Subcutaneous abdominal adipose tissue (tissue), 5 donors: ENCODE measurements at regions not wholly inside any gene's neighbourhood (a gene's known extent, or its start where the extent isn't known, plus 50 kb on each side); places are given as distances from the start of the nearest gene placed in this dataset.
"Not testable (repeated sequence)": the region's sequence is repeated elsewhere in the genome, so short reads cannot be mapped to it uniquely, and the experiment has no call there.

Experiments used
- H3K27ac ChIP-seq: one replicate; pipeline ENCODE4 v1.7.0; 2013; ENCODE audit warnings: low read depth, mild to moderate bottlenecking, inconsistent platforms, low read length, moderate library complexity
- H3K27me3 ChIP-seq, 5 donors: one replicate each; pipeline ENCODE4 v1.7.0; 2013; ENCODE audit warnings: low read length in 5 of 5, inconsistent platforms in 1 of 5; ENCODE audit not compliant: control insufficient read depth in 5 of 5, insufficient read depth in 4 of 5
- H3K36me3 ChIP-seq, 5 donors: one replicate each; pipeline ENCODE4 v1.7.0; 2013; ENCODE audit warnings: low read length in 5 of 5; ENCODE audit not compliant: control insufficient read depth in 5 of 5, insufficient read depth in 5 of 5
- H3K4me1 ChIP-seq, 5 donors: one replicate each; pipeline ENCODE4 v1.7.0; 2013; ENCODE audit warnings: low read length in 5 of 5, mild to moderate bottlenecking in 3 of 5, moderate library complexity in 1 of 5; ENCODE audit not compliant: control insufficient read depth in 5 of 5, insufficient read depth in 5 of 5
- H3K4me3 ChIP-seq, 5 donors: one replicate each; pipeline ENCODE4 v1.7.0; 2013; ENCODE audit warnings: low read length in 5 of 5, low read depth in 1 of 5
- H3K9ac ChIP-seq, 5 donors: one replicate each; pipeline ENCODE4 v1.7.0; 2013; ENCODE audit warnings: low read length in 5 of 5, mild to moderate bottlenecking in 4 of 5, moderate library complexity in 3 of 5
- H3K9me3 ChIP-seq, 5 donors: one replicate each; pipeline ENCODE4 v1.7.0; 2013; ENCODE audit warnings: low read length in 5 of 5; ENCODE audit not compliant: control insufficient read depth in 5 of 5
- donor health status: healthy.
- donor health status: healthy.
- donor health status: healthy.
- donor health status: healthy.
- donor health status: healthy.

GRCh38 chr5:114123654-114124053 is 238.2 kb upstream of the KCNN2 start:
- no peak overlapping the region for H3K9ac ChIP-seq
- H3K36me3 ChIP-seq: no peaks in the 10 kb centered on the region
- no peak overlapping the region for H3K27ac ChIP-seq
- H3K4me3 ChIP-seq: no peak overlapping the region
- H3K4me1 ChIP-seq: no peaks in the 10 kb centered on the region
- no peaks in the 10 kb centered on the region for H3K9me3 ChIP-seq
- H3K27me3 ChIP-seq: no peaks in the 10 kb centered on the region

GRCh38 chr5:114146398-114146797 is 215.5 kb upstream of the KCNN2 start:
- H3K27me3 ChIP-seq: no peaks in the 10 kb centered on the region
- H3K4me3 ChIP-seq: no peak overlapping the region
- peaks cover 0 to 11% (median 9%) of the 10 kb centered on the region in 5 donors for H3K9me3 ChIP-seq
- no peak overlapping the region for H3K27ac ChIP-seq
- no peak overlapping the region for H3K9ac ChIP-seq
- H3K36me3 ChIP-seq: no peaks in the 10 kb centered on the region
- H3K4me1 ChIP-seq: no peaks in the 10 kb centered on the region

- Histone ChIP-seq H3K4me1 (no peaks in the 10 kb centered on the region), H3K9ac (no peak overlapping the region)
These were observed 213.6 kb upstream of the KCNN2 start for GRCh38 chr5:114148253-114148652.

GRCh38 chr5:114148728-114149127 is 213.1 kb upstream of the KCNN2 start:
- not testable (repeated sequence) for H3K4me3 ChIP-seq, H3K4me1 ChIP-seq, H3K27ac ChIP-seq, H3K9ac ChIP-seq, H3K27me3 ChIP-seq, H3K36me3 ChIP-seq
- peaks cover 0 to 12% (median 9%) of the 10 kb centered on the region in 5 donors for H3K9me3 ChIP-seq

More at GRCh38 chr5:114148253-114148652, 213.6 kb upstream of the KCNN2 start:
- peaks cover 0 to 11% (median 9%) of the 10 kb centered on the region in 5 donors for H3K9me3 ChIP-seq
- H3K36me3 ChIP-seq: no peaks in the 10 kb centered on the region
- H3K27ac ChIP-seq: no peak overlapping the region
- peaks cover 0 to 3% (median 0%) of the 10 kb centered on the region in 5 donors for H3K27me3 ChIP-seq
- H3K4me3 ChIP-seq: no peak overlapping the region

GRCh38 chr5:114152656-114153360 is 209.1 kb upstream of the KCNN2 start:
- no peak overlapping the region for H3K27ac ChIP-seq
- H3K4me3 ChIP-seq: no peak overlapping the region
- no peak overlapping the region for H3K9ac ChIP-seq
- H3K36me3 ChIP-seq: no peaks in the 10 kb centered on the region
- no peaks in the 10 kb centered on the region for H3K4me1 ChIP-seq
- H3K9me3 ChIP-seq: peaks cover 0 to 19% (median 14%) of the 10 kb centered on the region in 5 donors
- peaks cover 0 to 3% (median 0%) of the 10 kb centered on the region in 5 donors for H3K27me3 ChIP-seq

GRCh38 chr5:114153392-114153791 is 208.5 kb upstream of the KCNN2 start:
- no peak overlapping the region for H3K4me3 ChIP-seq
- no peaks in the 10 kb centered on the region for H3K36me3 ChIP-seq
- H3K4me1 ChIP-seq: no peaks in the 10 kb centered on the region
- no peak overlapping the region for H3K27ac ChIP-seq
- peaks cover 0 to 19% (median 14%) of the 10 kb centered on the region in 5 donors for H3K9me3 ChIP-seq
- no peak overlapping the region for H3K9ac ChIP-seq
- H3K27me3 ChIP-seq: peaks cover 0 to 3% (median 0%) of the 10 kb centered on the region in 5 donors

GRCh38 chr5:114153833-114154232 is 208.0 kb upstream of the KCNN2 start:
- Histone ChIP-seq H3K4me1 (no peaks in the 10 kb centered on the region), H3K9ac (no peak overlapping the region), H3K4me3 (no peak overlapping the region), H3K27me3 (peaks cover 0 to 3% (median 0%) of the 10 kb centered on the region in 5 donors), H3K27ac (no peak overlapping the region), H3K36me3 (no peaks in the 10 kb centered on the region), H3K9me3 (peaks cover 0 to 18% (median 14%) of the 10 kb centered on the region in 5 donors)

GRCh38 chr5:114166081-114166480 is 195.8 kb upstream of the KCNN2 start:
- H3K4me1 ChIP-seq: no peaks in the 10 kb centered on the region
- no peak overlapping the region for H3K27ac ChIP-seq
- H3K9ac ChIP-seq: no peak overlapping the region

GRCh38 chr5:114174131-114174530 is 187.7 kb upstream of the KCNN2 start:
- Histone ChIP-seq H3K9ac (no peak overlapping the region), H3K9me3 (peaks cover 0 to 3% (median 0%) of the 10 kb centered on the region in 5 donors), H3K4me1 (no peaks in the 10 kb centered on the region), H3K36me3 (no peaks in the 10 kb centered on the region), H3K4me3 (no peak overlapping the region), H3K27ac (no peak overlapping the region), H3K27me3 (no peaks in the 10 kb centered on the region)

More at GRCh38 chr5:114166081-114166480, 195.8 kb upstream of the KCNN2 start:
- no peak overlapping the region for H3K4me3 ChIP-seq
- H3K9me3 ChIP-seq: peaks cover 0 to 4% (median 0%) of the 10 kb centered on the region in 5 donors
- H3K27me3 ChIP-seq: no peaks in the 10 kb centered on the region
- H3K36me3 ChIP-seq: no peaks in the 10 kb centered on the region

- Histone ChIP-seq H3K9me3 (peaks cover 0 to 3% (median 0%) of the 10 kb centered on the region in 5 donors), H3K4me3 (no peak overlapping the region), H3K4me1 (no peaks in the 10 kb centered on the region), H3K36me3 (no peaks in the 10 kb centered on the region), H3K9ac (no peak overlapping the region), H3K27ac (no peak overlapping the region), H3K27me3 (no peaks in the 10 kb centered on the region)
These were observed 187.0 kb upstream of the KCNN2 start for GRCh38 chr5:114174837-114175236.
